ENCODE measurements at regions not wholly inside any gene's neighbourhood (a gene's known extent, or its start where the extent isn't known, plus 50 kb on each side); places are given as distances from the start of the nearest gene placed in this dataset.

- Mint-ChIP-seq H3K27ac (no peak overlapping the region), H3K9me3 (no peaks in the 10 kb centered on the region), H3K4me1 (no peaks in the 10 kb centered on the region), H3K27me3 (ENCODE audit: low read depth) (no peaks in the 10 kb centered on the region), H3K4me3 (no peak overlapping the region), H3K36me3 (no peaks in the 10 kb centered on the region)
- DNase-seq (ENCODE audit: low spot score) (no peak), ATAC-seq (no peak)
- TF ChIP-seq FOXJ3 (CRISPR knock-in tag; IDR thresholded peaks at IDR 0.05; ENCODE audit: borderline replicate concordance): no peak
- TF ChIP-seq ZNF317 (CRISPR knock-in tag; IDR thresholded peaks at IDR 0.05; ENCODE audit: borderline replicate concordance, low read depth): no peak
- TF ChIP-seq ESRRA (CRISPR knock-in tag; IDR thresholded peaks at IDR 0.05; ENCODE audit: borderline replicate concordance): no peak
- TF ChIP-seq NR3C1 (CRISPR knock-in tag; conservative IDR thresholded peaks at IDR 0.05; ENCODE audit: low read depth): no peak
- TF ChIP-seq FOXK1 (CRISPR knock-in tag; IDR thresholded peaks at IDR 0.05): no peak
- no peak for TF ChIP-seq CREM (CRISPR knock-in tag; IDR thresholded peaks at IDR 0.05)
- TF ChIP-seq ATF6 (CRISPR knock-in tag; IDR thresholded peaks at IDR 0.05): no peak
- no peak for TF ChIP-seq TP53 (CRISPR knock-in tag; IDR thresholded peaks at IDR 0.05)
- no peak for TF ChIP-seq JAZF1 (CRISPR knock-in tag; IDR thresholded peaks at IDR 0.05)
- TF ChIP-seq ZNF232 (CRISPR knock-in tag; IDR thresholded peaks at IDR 0.05): no peak
- no peak for TF ChIP-seq ARID4B (CRISPR knock-in tag; IDR thresholded peaks at IDR 0.05; ENCODE audit: borderline replicate concordance)
- TF ChIP-seq SOX15 (CRISPR knock-in tag; IDR thresholded peaks at IDR 0.05): no peak
- ChIA-PET POLR2A (no interaction called here), CTCF (interaction anchor here (2.5 kb wide), 1 partner anchor 203 kb away, joined by 8 read pairs; no protein-coding TSS in a partner anchor)
Observed at GRCh38 chr11:114977651-114978050, 299.3 kb downstream of the NXPE2 start.

- H3K36me3 Mint-ChIP-seq: no peaks in the 10 kb centered on the region
- no peak for DNase-seq (ENCODE audit: low spot score)
- no peaks in the 10 kb centered on the region; the same call in 1 of the 2 replicates for H3K27me3 Mint-ChIP-seq (ENCODE audit: low read depth)
- ChIA-PET POLR2A (no interaction called here), CTCF (no interaction called here)
- no peak overlapping the region for H3K27ac Mint-ChIP-seq
- no peaks in the 10 kb centered on the region for H3K4me1 Mint-ChIP-seq
- no peak overlapping the region for H3K4me3 Mint-ChIP-seq
- no peak for ATAC-seq
- H3K9me3 Mint-ChIP-seq: no peaks in the 10 kb centered on the region
- TF ChIP-seq IRF2 (CRISPR knock-in tag; IDR thresholded peaks at IDR 0.05; ENCODE audit: borderline replicate concordance, low read depth) (no peak), ATF6 (CRISPR knock-in tag; IDR thresholded peaks at IDR 0.05) (no peak), ZMAT4 (CRISPR knock-in tag; IDR thresholded peaks at IDR 0.05) (no peak), NFYB (CRISPR knock-in tag; conservative IDR thresholded peaks at IDR 0.05; ENCODE audit: low read depth) (no peak), TEAD4 (CRISPR knock-in tag; IDR thresholded peaks at IDR 0.05) (no peak), GABPB1 (CRISPR knock-in tag; IDR thresholded peaks at IDR 0.05) (no peak), CTCF (IDR thresholded peaks at IDR 0.05) (no peak), SMAD4 (CRISPR knock-in tag; IDR thresholded peaks at IDR 0.05) (no peak), ERG (CRISPR knock-in tag; IDR thresholded peaks at IDR 0.05) (no peak), ZBTB43 (CRISPR knock-in tag; IDR thresholded peaks at IDR 0.05) (no peak), FOXK1 (CRISPR knock-in tag; IDR thresholded peaks at IDR 0.05) (no peak), ZNF138 (CRISPR knock-in tag; conservative IDR thresholded peaks at IDR 0.05) (no peak)
Observed at GRCh38 chr11:114982141-114982540, 303.8 kb downstream of the NXPE2 start.

Measured in WTC11 (cell line).